GM19099 (cell line): ENCODE measurements at regions not wholly inside any gene's neighbourhood (a gene's known extent, or its start where the extent isn't known, plus 50 kb on each side); places are given as distances from the start of the nearest gene placed in this dataset.

Experiments
- POLR2A ChIP-seq: IDR thresholded peaks from 3 replicates; pipeline ENCODE4 v1.6.1; 2011; ENCODE audit warnings: low read depth; ENCODE audit not compliant: insufficient read length; ENCODE audit errors: extremely low read depth

DNA sequence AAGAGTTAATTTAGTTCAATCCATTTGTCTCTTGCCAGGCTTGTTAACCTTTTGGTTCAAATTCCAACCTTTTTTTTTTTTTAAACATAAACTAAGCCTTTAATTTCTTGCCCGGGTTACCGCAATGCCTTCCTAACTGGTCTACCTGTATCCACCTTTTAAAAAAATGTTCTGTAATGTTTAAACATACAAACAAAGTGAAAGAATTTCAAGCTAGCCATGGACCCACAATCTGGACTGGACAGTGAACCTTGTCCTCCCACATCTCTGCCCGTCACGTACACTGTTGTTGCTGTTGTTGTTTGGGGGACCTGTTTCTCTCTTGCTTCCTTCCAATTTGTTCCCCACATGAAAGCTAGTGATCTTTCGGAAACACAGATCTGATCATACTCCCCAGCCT, 724.7 kb upstream of the AUTS2 start:
- no peak for TF ChIP-seq POLR2A

- no peak for TF ChIP-seq POLR2A
Measured at GRCh38 chr7:68875857-68876256, 722.4 kb upstream of the AUTS2 start.

DNA sequence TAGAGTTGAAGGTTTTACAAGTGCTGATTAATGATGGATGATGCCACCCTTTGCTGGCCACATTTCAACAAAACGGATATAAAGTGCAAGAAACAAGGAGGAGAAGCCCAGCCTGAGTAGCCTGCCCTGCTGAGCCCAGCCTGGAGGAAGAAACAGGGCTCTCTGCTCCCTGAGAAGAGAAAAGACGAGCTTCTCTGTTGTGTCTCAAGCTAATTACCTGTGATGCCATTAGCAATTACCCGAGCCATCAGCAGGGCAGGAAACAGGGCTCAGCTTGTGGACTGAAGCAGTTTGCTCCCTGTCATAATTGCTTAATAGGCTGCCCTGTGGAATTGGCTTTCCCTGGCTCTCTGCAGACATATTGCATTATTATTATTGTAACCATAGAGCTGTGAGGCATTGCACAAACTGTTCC, 709.3 kb upstream of the AUTS2 start:
- TF ChIP-seq POLR2A, result no peak

DNA sequence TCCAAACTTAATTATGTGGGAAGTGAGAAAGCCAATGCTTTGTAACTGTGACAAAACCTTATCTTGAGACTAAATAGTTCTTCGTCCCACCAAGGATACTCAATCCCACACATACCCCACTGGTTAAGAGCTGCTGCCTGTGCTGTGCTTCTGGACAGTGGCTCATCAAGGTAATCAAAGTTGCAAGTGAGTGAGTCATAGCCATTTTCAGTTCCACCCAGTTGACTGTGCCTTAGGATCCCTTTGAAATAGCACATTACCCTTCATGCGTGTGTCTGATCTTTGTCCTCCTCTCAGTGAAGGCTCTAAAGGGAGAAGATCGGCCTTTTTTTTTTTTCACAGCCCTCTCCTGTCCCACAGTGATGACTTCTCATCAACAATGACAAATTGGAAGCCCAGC, 706.0 kb upstream of the AUTS2 start:
- TF ChIP-seq POLR2A, result no peak

GRCh38 chr7:68893411-68893810, 704.9 kb upstream of the AUTS2 start:
- TF ChIP-seq POLR2A, result no peak

DNA sequence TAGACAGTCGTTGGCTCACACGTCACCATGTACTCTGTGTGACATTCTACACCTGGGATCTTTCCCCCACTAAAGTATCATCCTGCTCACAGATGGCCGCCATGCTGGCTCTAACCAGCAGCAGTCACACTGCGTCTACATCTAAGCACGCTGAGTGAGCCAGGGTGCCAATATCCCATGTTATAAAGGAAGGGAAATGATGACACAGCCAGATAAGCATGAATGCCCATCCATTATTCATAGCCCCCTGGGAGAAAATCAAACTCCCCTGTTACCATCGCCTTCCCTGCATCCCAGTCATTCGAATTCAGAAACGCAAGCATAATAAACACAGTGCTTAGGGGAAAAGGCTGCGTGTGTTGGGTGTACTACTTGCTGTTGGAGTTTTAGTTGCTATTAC, 698.2 kb upstream of the AUTS2 start:
- no peak for TF ChIP-seq POLR2A

DNA sequence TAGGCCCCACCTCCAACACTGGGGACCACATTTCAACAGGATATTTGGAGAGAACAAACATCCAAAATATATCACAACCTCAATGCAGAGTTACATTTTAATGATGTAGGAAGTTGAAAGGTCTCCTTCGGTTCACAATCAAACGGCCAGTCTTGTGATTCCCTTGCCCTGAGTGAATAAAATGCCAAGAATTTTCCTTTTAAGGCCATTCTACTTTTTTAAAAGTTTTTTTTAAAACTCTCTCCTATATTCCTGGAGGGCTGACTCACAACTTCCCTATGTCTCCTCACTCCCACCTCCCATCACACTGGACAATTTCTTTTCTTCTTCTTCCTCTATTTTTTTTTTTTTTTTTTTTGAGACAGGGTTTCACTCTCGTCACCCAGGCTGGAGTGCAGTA, 693.6 kb upstream of the AUTS2 start:
- no peak for TF ChIP-seq POLR2A

GRCh38 chr7:68911754-68912153, 686.5 kb upstream of the AUTS2 start:
- no peak for TF ChIP-seq POLR2A

GRCh38 chr7:68914006-68914405, 684.3 kb upstream of the AUTS2 start:
- no peak for TF ChIP-seq POLR2A

- TF ChIP-seq POLR2A, result no peak
Measured at GRCh38 chr7:68917041-68917651, 681.1 kb upstream of the AUTS2 start.

DNA sequence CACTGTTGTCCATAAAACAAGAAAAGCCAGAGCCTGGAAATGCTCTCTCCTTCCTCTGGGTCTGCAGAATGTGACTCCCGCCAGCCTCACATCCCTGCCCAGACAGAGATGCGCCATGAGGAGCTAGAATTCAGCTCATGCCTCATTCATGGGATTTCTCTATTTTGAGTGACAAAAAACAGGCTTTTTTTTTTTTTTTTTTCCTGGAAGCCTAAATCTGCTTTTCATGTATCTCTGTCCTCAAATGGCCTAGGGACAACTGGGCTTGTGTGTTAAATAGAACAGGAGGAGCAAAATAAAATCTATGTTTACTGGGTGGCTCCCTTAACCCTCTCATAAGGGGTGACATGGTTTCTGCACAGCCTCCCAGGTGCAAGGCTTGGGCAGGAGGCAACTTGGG, 679.7 kb upstream of the AUTS2 start:
- no peak for TF ChIP-seq POLR2A

DNA sequence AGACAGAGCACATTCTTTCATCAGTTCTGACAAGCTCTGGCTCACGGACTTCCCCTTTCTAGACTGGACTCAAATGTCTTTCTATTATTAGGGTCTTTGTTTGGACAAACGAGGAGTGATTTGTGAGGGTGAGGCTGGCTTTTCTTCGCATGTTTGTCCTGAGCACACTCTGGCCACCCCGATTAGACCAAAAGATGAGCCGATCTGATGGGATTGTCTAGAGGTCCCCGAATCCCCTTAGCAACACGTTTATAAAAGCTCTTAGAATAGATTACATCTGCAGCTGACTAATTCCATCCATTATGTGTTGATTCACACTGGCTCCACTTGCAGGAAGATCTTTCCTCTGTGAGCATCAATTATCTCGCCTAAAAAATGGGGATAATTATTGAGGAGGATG, 675.4 kb upstream of the AUTS2 start:
- TF ChIP-seq POLR2A, result no peak

GRCh38 chr7:68925241-68925640, 673.0 kb upstream of the AUTS2 start:
- TF ChIP-seq POLR2A, result no peak

DNA sequence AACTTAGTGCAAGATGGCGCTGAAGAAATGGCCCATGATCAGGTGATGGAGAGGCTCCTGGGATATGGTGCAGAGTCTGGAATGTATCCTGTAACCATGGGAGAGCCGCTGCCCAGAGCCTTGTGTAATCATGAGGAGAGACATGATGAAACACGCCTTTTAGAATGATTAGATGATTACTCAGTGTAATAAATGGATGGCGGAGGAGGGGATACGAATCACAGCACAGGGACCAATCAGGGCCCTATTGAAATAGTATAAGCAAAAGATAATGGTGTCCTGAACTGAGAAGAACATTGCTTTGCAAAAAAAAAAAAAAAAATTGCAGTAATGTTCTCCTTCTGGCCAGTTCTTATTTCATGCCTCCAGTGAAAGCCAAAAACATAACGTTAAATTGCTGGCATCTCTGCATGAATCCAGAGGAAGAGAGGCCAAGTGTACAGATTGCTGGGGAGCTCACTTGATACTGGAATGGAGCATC, 668.5 kb upstream of the AUTS2 start:
- no peak for TF ChIP-seq POLR2A

- TF ChIP-seq POLR2A, result no peak
Measured at GRCh38 chr7:68936471-68937035, 661.7 kb upstream of the AUTS2 start.

DNA sequence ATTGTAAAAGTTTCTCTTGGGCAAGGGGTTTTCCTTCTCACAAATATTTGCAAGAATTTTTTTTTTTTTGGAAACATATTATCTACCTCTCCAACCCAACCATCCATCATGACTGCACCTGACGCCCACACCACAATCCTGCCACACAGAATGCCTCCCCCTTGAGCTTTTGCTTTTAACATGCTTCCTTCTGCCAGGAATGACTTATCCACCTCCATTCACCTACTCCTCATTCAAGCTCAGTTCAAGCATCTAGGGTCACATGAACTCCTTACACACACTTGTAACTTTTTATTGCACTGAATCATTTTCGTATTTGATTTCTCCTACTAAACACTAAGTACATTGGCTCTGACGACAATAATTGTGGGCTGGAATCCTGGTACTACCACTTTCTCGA, 660.1 kb upstream of the AUTS2 start:
- TF ChIP-seq POLR2A, result no peak

- TF ChIP-seq POLR2A, result no peak
Measured at GRCh38 chr7:68943786-68944185, 654.5 kb upstream of the AUTS2 start.
